ENCODE measurements at regions not wholly inside any gene's neighbourhood (a gene's known extent, or its start where the extent isn't known, plus 50 kb on each side); places are given as distances from the start of the nearest gene placed in this dataset.

DNA sequence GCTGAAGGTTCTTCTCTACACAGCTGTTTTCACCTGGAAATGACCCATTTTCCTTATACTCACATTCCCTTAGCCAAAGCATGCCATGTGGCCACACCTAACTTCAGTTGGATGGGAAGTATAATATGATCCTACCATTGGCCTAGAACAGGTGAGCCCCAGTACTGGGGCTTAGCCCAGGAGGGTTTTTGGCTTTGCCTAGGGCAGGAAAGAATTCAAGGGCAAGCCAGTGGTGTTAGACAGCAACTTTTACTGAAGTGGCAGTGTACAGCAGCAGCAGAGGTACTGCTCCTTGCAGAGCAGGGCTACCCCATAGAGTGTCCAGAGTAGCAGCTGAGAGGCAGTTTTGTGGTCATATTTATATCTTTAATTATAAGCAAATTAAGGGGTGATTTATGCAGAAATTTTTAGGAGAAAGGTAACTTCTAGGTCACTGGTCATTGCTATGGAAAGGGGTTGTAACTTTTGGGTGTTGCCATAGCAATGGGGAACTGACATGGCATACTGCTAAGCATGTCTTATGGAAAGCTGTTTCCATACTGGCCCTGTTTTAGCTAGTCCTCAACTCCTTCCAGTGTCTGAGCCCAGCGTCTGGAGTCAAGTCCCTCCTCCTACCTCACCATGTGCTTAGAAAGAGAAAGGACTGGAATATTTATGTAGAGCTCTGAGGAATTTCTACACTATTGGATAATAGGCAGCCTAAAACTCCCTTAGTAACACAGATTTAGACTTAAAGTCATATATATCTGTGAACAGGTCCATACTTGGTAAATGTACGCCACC lies 109.0 kb upstream of the DTNA start:
- Histone ChIP-seq H3K4me3 (ENCODE audit: low read depth in 1 of 3, low read length in 3 of 3) (no peak overlapping the region), H3K4me1 (ENCODE audit: control insufficient read depth in 3 of 3, insufficient read depth in 2 of 3, low read depth in 1 of 3, low read length in 2 of 3) (no peaks in the 10 kb centered on the region), H3K36me3 (ENCODE audit: control insufficient read depth in 3 of 3, insufficient read depth in 2 of 3, low read depth in 1 of 3, low read length in 3 of 3) (no peaks in the 10 kb centered on the region), H3K27me3 (ENCODE audit: control insufficient read depth in 3 of 3, insufficient read depth in 3 of 3, low read length in 3 of 3) (no peaks in the 10 kb centered on the region), H3K9me3 (ENCODE audit: control insufficient read depth in 2 of 2, insufficient read depth in 1 of 2, low read depth in 1 of 2, low read length in 1 of 2) (no peaks in the 10 kb centered on the region), H3K27ac (ENCODE audit: low read depth in 1 of 3, low read length in 2 of 3) (no peak overlapping the region)
- WGBS, 3 donors: 77 to 89% (median 81%) methylated on average over 2 of the region's 2 CpGs
- DNase-seq (no peak), FAIRE-seq (no peak)

DNA sequence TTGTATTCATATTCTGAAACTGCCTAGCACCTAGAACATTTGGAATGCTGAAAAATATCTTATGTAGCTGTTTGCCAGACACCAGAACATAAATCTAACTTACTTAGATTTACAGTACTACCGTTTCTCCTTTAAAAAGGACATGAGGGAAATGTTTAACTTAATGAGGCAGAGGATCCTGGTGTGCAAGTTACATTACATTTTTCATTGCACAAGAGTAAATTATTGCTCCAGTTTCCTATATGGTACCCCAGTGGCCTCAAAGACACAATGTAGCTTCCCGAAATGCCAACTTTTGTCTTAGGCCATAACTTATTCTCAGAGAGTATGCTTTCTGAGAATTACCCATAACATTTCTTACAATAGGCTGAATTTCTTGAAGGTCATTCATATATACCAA lies 105.5 kb upstream of the DTNA start:
- WGBS, 3 donors: 59 to 67% (median 61%) methylated on average over 2 of the region's 2 CpGs
- H3K27me3 ChIP-seq (ENCODE audit: control insufficient read depth in 3 of 3, insufficient read depth in 3 of 3, low read length in 3 of 3): no peaks in the 10 kb centered on the region
- FAIRE-seq: no peak

DNA sequence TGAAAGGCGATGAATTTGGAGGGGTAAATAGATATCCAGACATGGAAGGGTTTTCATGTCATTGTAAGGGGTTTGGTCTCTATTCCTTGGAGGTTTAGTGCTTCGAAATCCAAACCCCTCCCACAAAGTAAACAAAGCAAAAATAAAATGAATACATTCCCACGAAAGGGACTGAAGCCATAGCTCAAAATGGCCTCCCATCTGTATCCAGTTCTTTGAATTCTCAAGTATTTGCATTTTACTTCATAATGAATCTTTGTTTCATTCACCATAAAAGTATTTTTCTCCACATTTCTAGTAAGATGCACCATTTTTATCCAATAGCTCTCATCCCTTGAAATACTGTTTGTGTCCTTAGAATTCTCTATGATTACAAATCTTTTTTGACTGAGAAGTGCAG lies 103.2 kb upstream of the DTNA start:
- FAIRE-seq: no peak

More for the DNA sequence above, 105.5 kb upstream of the DTNA start:
- Histone ChIP-seq H3K4me3 (ENCODE audit: low read depth in 1 of 3, low read length in 3 of 3) (no peak overlapping the region), H3K9me3 (ENCODE audit: control insufficient read depth in 2 of 2, insufficient read depth in 1 of 2, low read depth in 1 of 2, low read length in 1 of 2) (no peaks in the 10 kb centered on the region), H3K4me1 (ENCODE audit: control insufficient read depth in 3 of 3, insufficient read depth in 2 of 3, low read depth in 1 of 3, low read length in 2 of 3) (no peaks in the 10 kb centered on the region), H3K36me3 (ENCODE audit: control insufficient read depth in 3 of 3, insufficient read depth in 2 of 3, low read depth in 1 of 3, low read length in 3 of 3) (no peaks in the 10 kb centered on the region), H3K27ac (ENCODE audit: low read depth in 1 of 3, low read length in 2 of 3) (no peak overlapping the region)
- no peak for DNase-seq

DNA sequence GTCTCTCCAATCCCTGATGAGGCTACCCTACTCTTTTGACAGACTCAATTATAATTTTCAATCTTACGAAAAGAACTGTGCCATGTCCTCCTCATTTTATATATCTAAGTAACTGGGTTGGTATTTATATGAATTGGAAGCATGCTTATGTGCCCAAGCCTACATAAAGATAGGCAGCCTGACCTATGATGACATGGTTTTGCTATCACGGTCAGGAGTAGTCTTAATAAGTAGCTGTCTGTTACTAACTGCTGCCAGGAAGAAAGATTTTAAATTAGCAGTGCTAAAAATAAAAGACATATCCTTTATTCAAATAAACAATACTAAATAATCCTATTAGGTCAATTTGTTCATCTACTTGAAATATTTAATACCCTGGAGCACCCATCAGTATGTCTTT lies 102.0 kb upstream of the DTNA start:
- WGBS, 3 donors: 79 to 87% (median 86%) methylated on average over 2 of the region's 2 CpGs

More for the DNA sequence above, 103.2 kb upstream of the DTNA start:
- H3K9me3 ChIP-seq (ENCODE audit: control insufficient read depth in 2 of 2, insufficient read depth in 1 of 2, low read depth in 1 of 2, low read length in 1 of 2): no peaks in the 10 kb centered on the region
- 72 to 74% (median 72%) methylated on average over 3 of the region's 3 CpGs for WGBS, 3 donors
- DNase-seq: no peak
- H3K36me3 ChIP-seq (ENCODE audit: control insufficient read depth in 3 of 3, insufficient read depth in 2 of 3, low read depth in 1 of 3, low read length in 3 of 3): no peaks in the 10 kb centered on the region
- H3K4me3 ChIP-seq (ENCODE audit: low read depth in 1 of 3, low read length in 3 of 3): no peak overlapping the region
- H3K27ac ChIP-seq (ENCODE audit: low read depth in 1 of 3, low read length in 2 of 3): no peak overlapping the region
- H3K27me3 ChIP-seq (ENCODE audit: control insufficient read depth in 3 of 3, insufficient read depth in 3 of 3, low read length in 3 of 3): no peaks in the 10 kb centered on the region
- no peaks in the 10 kb centered on the region for H3K4me1 ChIP-seq (ENCODE audit: control insufficient read depth in 3 of 3, insufficient read depth in 2 of 3, low read depth in 1 of 3, low read length in 2 of 3)

DNA sequence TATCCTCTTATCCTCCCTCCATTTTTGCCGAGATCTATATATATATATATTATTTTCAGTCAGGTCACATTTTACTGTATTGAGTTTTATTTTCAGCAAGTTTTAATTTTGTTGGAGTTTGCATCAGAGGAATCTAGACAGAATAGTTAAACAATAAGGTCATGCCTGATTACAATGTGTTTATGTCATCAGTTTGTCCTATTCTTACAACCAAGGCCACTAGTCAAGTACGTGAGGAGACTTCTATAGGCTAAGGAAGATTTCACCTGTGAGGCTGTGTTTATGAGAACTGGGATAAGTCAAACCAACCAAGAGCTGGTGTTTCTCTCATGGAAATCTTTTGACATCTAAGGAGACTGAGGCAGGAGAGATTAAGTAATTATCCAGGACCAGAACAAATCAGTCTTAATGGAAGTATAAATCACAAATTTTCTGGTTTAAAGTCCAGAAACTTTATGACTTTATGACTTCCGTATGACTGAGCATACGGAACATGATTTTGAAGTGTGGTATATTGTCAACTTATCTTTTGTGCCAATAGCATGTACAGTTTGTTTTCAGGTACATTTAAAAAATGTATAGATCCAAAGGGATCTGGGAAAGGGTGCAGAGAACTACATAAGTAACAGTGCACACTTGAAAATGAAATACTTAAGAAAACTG lies 100.0 kb upstream of the DTNA start:
- peak; percentile 76 for DNase-seq
- no peaks in the 10 kb centered on the region for H3K4me1 ChIP-seq (ENCODE audit: control insufficient read depth in 3 of 3, insufficient read depth in 2 of 3, low read depth in 1 of 3, low read length in 2 of 3)
- no peak for FAIRE-seq
- H3K9me3 ChIP-seq (ENCODE audit: control insufficient read depth in 2 of 2, insufficient read depth in 1 of 2, low read depth in 1 of 2, low read length in 1 of 2): no peaks in the 10 kb centered on the region
- no peak overlapping the region for H3K4me3 ChIP-seq (ENCODE audit: low read depth in 1 of 3, low read length in 3 of 3)
- H3K27ac ChIP-seq (ENCODE audit: low read depth in 1 of 3, low read length in 2 of 3): no peak overlapping the region
- H3K36me3 ChIP-seq (ENCODE audit: control insufficient read depth in 3 of 3, insufficient read depth in 2 of 3, low read depth in 1 of 3, low read length in 3 of 3): no peaks in the 10 kb centered on the region
- no peaks in the 10 kb centered on the region for H3K27me3 ChIP-seq (ENCODE audit: control insufficient read depth in 3 of 3, insufficient read depth in 3 of 3, low read length in 3 of 3)
- WGBS, 3 donors: 41 to 73% (median 54%) methylated on average over 4 of the region's 4 CpGs

More for the DNA sequence above, 102.0 kb upstream of the DTNA start:
- H3K9me3 ChIP-seq (ENCODE audit: control insufficient read depth in 2 of 2, insufficient read depth in 1 of 2, low read depth in 1 of 2, low read length in 1 of 2): no peaks in the 10 kb centered on the region
- H3K27me3 ChIP-seq (ENCODE audit: control insufficient read depth in 3 of 3, insufficient read depth in 3 of 3, low read length in 3 of 3): no peaks in the 10 kb centered on the region
- no peak for DNase-seq
- FAIRE-seq: no peak
- H3K4me1 ChIP-seq (ENCODE audit: control insufficient read depth in 3 of 3, insufficient read depth in 2 of 3, low read depth in 1 of 3, low read length in 2 of 3): no peaks in the 10 kb centered on the region
- no peaks in the 10 kb centered on the region for H3K36me3 ChIP-seq (ENCODE audit: control insufficient read depth in 3 of 3, insufficient read depth in 2 of 3, low read depth in 1 of 3, low read length in 3 of 3)
- no peak overlapping the region for H3K4me3 ChIP-seq (ENCODE audit: low read depth in 1 of 3, low read length in 3 of 3)
- H3K27ac ChIP-seq (ENCODE audit: low read depth in 1 of 3, low read length in 2 of 3): no peak overlapping the region

DNA sequence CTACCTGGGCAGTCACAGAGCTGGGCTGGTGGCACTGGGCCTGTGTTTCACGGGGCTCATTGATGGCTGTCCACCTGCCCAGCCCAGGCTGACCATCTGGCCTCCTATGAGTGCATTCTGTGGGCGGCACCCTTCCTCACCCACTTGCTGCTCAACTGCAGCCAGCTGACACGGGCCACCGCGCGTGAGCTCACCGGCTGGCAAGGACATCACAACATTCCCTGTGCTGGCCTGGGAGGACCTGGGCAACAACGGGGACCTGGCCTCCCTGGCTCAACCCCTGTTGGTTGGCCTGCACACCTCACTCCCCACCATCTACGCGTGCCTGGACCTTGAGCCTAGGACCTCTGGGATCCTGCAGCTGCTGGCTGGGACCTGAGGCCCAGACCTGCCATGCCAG lies 98.2 kb upstream of the DTNA start:
- WGBS, 3 donors: 90 to 95% (median 93%) methylated on average over 9 to 10 of the region's 10 CpGs
- H3K4me1 ChIP-seq (ENCODE audit: control insufficient read depth in 3 of 3, insufficient read depth in 2 of 3, low read depth in 1 of 3, low read length in 2 of 3): no peaks in the 10 kb centered on the region
- DNase-seq: no peak
- no peak overlapping the region for H3K4me3 ChIP-seq (ENCODE audit: low read depth in 1 of 3, low read length in 3 of 3)
- no peaks in the 10 kb centered on the region for H3K36me3 ChIP-seq (ENCODE audit: control insufficient read depth in 3 of 3, insufficient read depth in 2 of 3, low read depth in 1 of 3, low read length in 3 of 3)
- no peak for FAIRE-seq
- no peaks in the 10 kb centered on the region for H3K9me3 ChIP-seq (ENCODE audit: control insufficient read depth in 2 of 2, insufficient read depth in 1 of 2, low read depth in 1 of 2, low read length in 1 of 2)
- no peak overlapping the region for H3K27ac ChIP-seq (ENCODE audit: low read depth in 1 of 3, low read length in 2 of 3)
- H3K27me3 ChIP-seq (ENCODE audit: control insufficient read depth in 3 of 3, insufficient read depth in 3 of 3, low read length in 3 of 3): no peaks in the 10 kb centered on the region

DNA sequence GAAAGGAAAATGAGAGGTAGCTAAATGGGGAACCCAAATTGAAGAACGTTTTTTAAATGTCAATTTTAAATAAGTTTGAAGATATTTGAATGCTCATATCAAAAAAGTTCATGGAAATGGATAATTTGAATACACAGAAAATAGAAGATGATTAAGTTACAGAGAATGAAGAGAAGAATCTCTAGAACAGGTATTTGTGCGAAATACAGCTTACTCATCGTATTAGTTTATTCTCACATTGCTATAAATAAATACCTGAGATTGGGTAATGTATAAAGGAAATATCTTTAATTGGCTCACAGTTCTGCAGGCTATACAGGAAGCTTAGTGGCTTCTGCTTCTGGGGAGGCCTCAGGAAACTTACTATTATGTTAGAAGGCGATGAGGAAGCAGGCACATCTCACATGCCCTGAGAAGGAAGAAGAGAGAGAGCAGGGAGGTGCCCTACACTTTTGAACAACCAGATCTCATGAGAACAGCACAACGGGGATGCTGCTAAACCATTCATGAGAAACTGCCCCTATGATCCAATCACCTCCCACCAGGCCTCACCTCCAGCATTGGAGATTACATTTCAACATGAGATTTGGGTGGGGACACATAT lies 89.7 kb upstream of the DTNA start:
- Histone ChIP-seq H3K36me3 (ENCODE audit: control insufficient read depth in 3 of 3, insufficient read depth in 2 of 3, low read depth in 1 of 3, low read length in 3 of 3) (no peaks in the 10 kb centered on the region), H3K4me3 (ENCODE audit: low read depth in 1 of 3, low read length in 3 of 3) (no peak overlapping the region), H3K27ac (ENCODE audit: low read depth in 1 of 3, low read length in 2 of 3) (no peak overlapping the region), H3K4me1 (ENCODE audit: control insufficient read depth in 3 of 3, insufficient read depth in 2 of 3, low read depth in 1 of 3, low read length in 2 of 3) (no peaks in the 10 kb centered on the region), H3K9me3 (ENCODE audit: control insufficient read depth in 2 of 2, insufficient read depth in 1 of 2, low read depth in 1 of 2, low read length in 1 of 2) (peaks cover 0 to 4% of the 10 kb centered on the region in 2 donors), H3K27me3 (ENCODE audit: control insufficient read depth in 3 of 3, insufficient read depth in 3 of 3, low read length in 3 of 3) (peaks cover 0 to 2% (median 0%) of the 10 kb centered on the region in 3 donors)
- no peak for FAIRE-seq
- 83 to 88% (median 87%) methylated on average over 5 of the region's 5 CpGs for WGBS, 3 donors
- no peak for DNase-seq

DNA sequence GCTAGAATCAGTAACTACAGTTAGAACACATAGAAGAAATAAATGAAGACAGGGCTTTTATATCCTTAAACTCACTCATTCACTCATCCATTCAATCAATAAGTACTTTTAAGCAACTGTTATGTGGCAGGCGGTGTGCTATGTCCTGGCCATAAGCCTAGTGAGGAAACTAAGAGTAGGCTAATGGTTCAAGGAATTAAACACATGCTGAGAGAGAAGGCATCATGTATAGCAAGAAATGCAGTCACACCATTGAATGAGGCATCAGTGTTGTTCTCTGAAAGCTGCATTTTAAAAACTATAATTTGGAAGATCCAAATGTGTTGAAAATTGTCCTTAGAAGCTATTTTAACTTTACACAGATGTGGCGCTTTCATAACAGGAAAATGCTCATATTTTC lies 86.5 kb upstream of the DTNA start:
- H3K9me3 ChIP-seq (ENCODE audit: control insufficient read depth in 2 of 2, insufficient read depth in 1 of 2, low read depth in 1 of 2, low read length in 1 of 2): peaks cover 0 to 4% of the 10 kb centered on the region in 2 donors
- H3K36me3 ChIP-seq (ENCODE audit: control insufficient read depth in 3 of 3, insufficient read depth in 2 of 3, low read depth in 1 of 3, low read length in 3 of 3): no peaks in the 10 kb centered on the region
- no peaks in the 10 kb centered on the region for H3K4me1 ChIP-seq (ENCODE audit: control insufficient read depth in 3 of 3, insufficient read depth in 2 of 3, low read depth in 1 of 3, low read length in 2 of 3)
- FAIRE-seq (no peak), DNase-seq (no peak)
- WGBS, 3 donors: 82 to 94% (median 90%) methylated on average over 2 of the region's 2 CpGs
- H3K27ac ChIP-seq (ENCODE audit: low read depth in 1 of 3, low read length in 2 of 3): no peak overlapping the region
- peaks cover 0 to 2% (median 0%) of the 10 kb centered on the region in 3 donors for H3K27me3 ChIP-seq (ENCODE audit: control insufficient read depth in 3 of 3, insufficient read depth in 3 of 3, low read length in 3 of 3)
- no peak overlapping the region for H3K4me3 ChIP-seq (ENCODE audit: low read depth in 1 of 3, low read length in 3 of 3)

Measured in small intestine (tissue), 7 donors.